ENCODE measurements at regions not wholly inside any gene's neighbourhood (a gene's known extent, or its start where the extent isn't known, plus 50 kb on each side); places are given as distances from the start of the nearest gene placed in this dataset.

DNA sequence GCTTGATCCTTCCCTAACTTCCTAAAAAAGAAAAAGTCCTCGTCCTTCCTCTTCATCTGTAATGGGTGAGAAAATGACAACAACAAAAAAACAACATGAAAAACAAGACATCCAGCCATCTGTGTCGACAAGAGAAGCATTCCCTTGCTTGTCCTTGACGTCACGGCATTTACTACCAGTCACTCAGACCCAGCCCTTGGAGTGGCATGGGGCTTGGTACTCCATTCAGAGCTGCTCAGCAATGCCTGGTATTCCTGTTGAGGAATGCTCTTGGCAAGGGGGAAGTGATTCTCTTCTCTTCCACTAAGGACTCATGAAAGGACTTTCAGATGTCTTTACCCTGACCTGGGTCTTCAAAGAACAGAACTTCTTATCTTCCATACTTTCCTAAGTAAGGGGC is 339.7 kb upstream of the RASGRP1 start:
- Histone ChIP-seq H3K27me3 (ENCODE audit: control insufficient read depth in 3 of 3, insufficient read depth in 3 of 3, low read length in 2 of 3) (no peaks in the 10 kb centered on the region), H3K9me3 (ENCODE audit: control insufficient read depth in 4 of 4, insufficient read depth in 3 of 4, low read length in 3 of 4) (peaks cover 0 to 2% (median 0%) of the 10 kb centered on the region in 4 donors), H3K27ac (ENCODE audit: low read depth in 1 of 2, low read length in 1 of 2) (no peak overlapping the region), H3K36me3 (ENCODE audit: control insufficient read depth in 4 of 4, insufficient read depth in 4 of 4, low read length in 4 of 4) (no peaks in the 10 kb centered on the region), H3K4me3 (no peak overlapping the region), H3K9ac (ENCODE audit: insufficient read depth in 1 of 2, low read length in 2 of 2) (no peak overlapping the region), H3K4me1 (ENCODE audit: control insufficient read depth in 5 of 5, insufficient read depth in 5 of 5, low read length in 5 of 5) (no peaks in the 10 kb centered on the region)
- 80 to 85% methylated on average over 4 of the region's 4 CpGs for WGBS, 2 donors
- DNase-seq (no peak), ATAC-seq (ENCODE audit: insufficient read depth, low FRiP score) (no peak)
- TF ChIP-seq CTCF (IDR thresholded peaks at IDR 0.05; ENCODE audit: control extremely low read depth, extremely low read depth), result no peak

DNA sequence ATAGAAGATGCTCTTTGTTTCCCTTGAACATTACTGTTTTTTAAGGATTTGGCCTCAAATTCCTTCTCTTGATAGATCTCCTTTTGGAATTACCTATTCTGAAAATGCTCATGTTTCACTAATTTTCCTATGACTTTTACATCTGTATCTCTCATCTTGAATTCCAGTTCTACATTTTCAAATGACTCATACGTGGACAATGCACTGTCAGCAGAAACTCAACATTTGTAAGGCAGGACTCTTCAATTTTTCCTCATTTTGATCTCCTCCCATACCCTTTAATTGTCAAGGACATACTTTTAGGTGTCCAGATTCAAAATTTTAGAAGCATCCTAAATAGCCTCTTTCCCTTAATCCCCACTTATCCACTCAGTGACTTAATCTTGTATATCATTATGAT is 341.0 kb upstream of the RASGRP1 start:
- Histone ChIP-seq H3K9ac (ENCODE audit: insufficient read depth in 1 of 2, low read length in 2 of 2) (no peak overlapping the region), H3K4me3 (no peak overlapping the region), H3K4me1 (ENCODE audit: control insufficient read depth in 5 of 5, insufficient read depth in 5 of 5, low read length in 5 of 5) (no peaks in the 10 kb centered on the region), H3K36me3 (ENCODE audit: control insufficient read depth in 4 of 4, insufficient read depth in 4 of 4, low read length in 4 of 4) (no peaks in the 10 kb centered on the region), H3K27me3 (ENCODE audit: control insufficient read depth in 3 of 3, insufficient read depth in 3 of 3, low read length in 2 of 3) (no peaks in the 10 kb centered on the region), H3K27ac (ENCODE audit: low read depth in 1 of 2, low read length in 1 of 2) (no peak overlapping the region), H3K9me3 (ENCODE audit: control insufficient read depth in 4 of 4, insufficient read depth in 3 of 4, low read length in 3 of 4) (peaks cover 0 to 2% (median 0%) of the 10 kb centered on the region in 4 donors)
- DNase-seq (no peak), ATAC-seq (ENCODE audit: insufficient read depth, low FRiP score) (no peak)
- 75 to 94% methylated on average over 1 of the region's 1 CpG for WGBS, 2 donors
- TF ChIP-seq CTCF (IDR thresholded peaks at IDR 0.05; ENCODE audit: control extremely low read depth, extremely low read depth), result no peak

DNA sequence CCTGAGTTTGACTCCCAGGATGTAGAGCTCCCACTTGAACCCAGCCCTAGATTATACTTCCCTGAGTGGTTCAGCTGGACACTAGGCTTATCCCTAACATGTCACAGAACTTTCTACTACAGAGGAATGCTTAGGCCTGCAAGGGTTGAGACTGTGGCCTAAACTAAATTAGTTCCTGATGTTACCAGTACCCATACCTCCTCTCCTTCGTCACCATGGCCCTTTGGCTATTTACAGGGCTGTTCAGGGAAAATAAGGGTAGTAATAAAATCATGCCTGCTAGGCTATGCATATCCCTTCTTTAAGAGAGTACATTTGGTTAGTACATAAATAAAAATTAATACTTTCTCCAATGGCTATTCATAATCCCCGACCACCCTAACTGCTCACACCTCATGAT is 356.4 kb upstream of the RASGRP1 start:
- ATAC-seq (ENCODE audit: insufficient read depth, low FRiP score), result no peak

More for the DNA sequence above, 356.4 kb upstream of the RASGRP1 start:
- H3K36me3 ChIP-seq (ENCODE audit: control insufficient read depth in 4 of 4, insufficient read depth in 4 of 4, low read length in 4 of 4), result no peaks in the 10 kb centered on the region
- H3K4me1 ChIP-seq (ENCODE audit: control insufficient read depth in 5 of 5, insufficient read depth in 5 of 5, low read length in 5 of 5), result no peaks in the 10 kb centered on the region
- WGBS, 2 donors, result 93 to 97% methylated on average over 2 of the region's 2 CpGs
- H3K4me3 ChIP-seq, result no peak overlapping the region
- H3K9ac ChIP-seq (ENCODE audit: insufficient read depth in 1 of 2, low read length in 2 of 2), result no peak overlapping the region
- H3K9me3 ChIP-seq (ENCODE audit: control insufficient read depth in 4 of 4, insufficient read depth in 3 of 4, low read length in 3 of 4), result no peaks in the 10 kb centered on the region
- no peak overlapping the region for H3K27ac ChIP-seq (ENCODE audit: low read depth in 1 of 2, low read length in 1 of 2)
- no peak for DNase-seq
- H3K27me3 ChIP-seq (ENCODE audit: control insufficient read depth in 3 of 3, insufficient read depth in 3 of 3, low read length in 2 of 3), result no peaks in the 10 kb centered on the region
- no peak for TF ChIP-seq CTCF (IDR thresholded peaks at IDR 0.05; ENCODE audit: control extremely low read depth, extremely low read depth)
